ENCODE measurements at regions not wholly inside any gene's neighbourhood (a gene's known extent, or its start where the extent isn't known, plus 50 kb on each side); places are given as distances from the start of the nearest gene placed in this dataset.

GRCh38 chr6:77145244-77145643 is 318.0 kb downstream of the HTR1B start:
- TF ChIP-seq EP300 (IDR thresholded peaks at IDR 0.05) = no peak
- no peak for TF ChIP-seq CTCF (IDR thresholded peaks at IDR 0.05)
- TF ChIP-seq POLR2A (IDR thresholded peaks at IDR 0.05) = no peak
